Endothelial cell of umbilical vein (primary cell): ENCODE measurements at regions not wholly inside any gene's neighbourhood (a gene's known extent, or its start where the extent isn't known, plus 50 kb on each side); places are given as distances from the start of the nearest gene placed in this dataset.

Source experiments
- BruUV-seq: library from RNA; stranded (reverse); fragments of 400-500 nt; replicated peaks from 2 replicates; lab custom pipeline; 2021; lab: Mats Ljungman, UMichigan
- CTCF ChIA-PET: fragments of 300-600, 350-600 bp; sonication (Branson Sonifier 250); formaldehyde crosslinking; loops from one replicate; lab custom pipeline; 2021; ENCODE audit warnings: antibody characterized with exemption, inconsistent platforms; lab: Charles Lee
- POLR2A ChIA-PET: fragments of 300-600, 350-600 bp; sonication (Branson Sonifier 250); formaldehyde crosslinking; loops from one replicate; lab custom pipeline; 2021; ENCODE audit warnings: antibody characterized with exemption, inconsistent platforms; lab: Charles Lee
- DNase-seq: peaks from one replicate; pipeline ENCODE4 v3.0.0-alpha.2; 2011; ENCODE audit warnings: low read depth, low spot score
- FAIRE-seq: peaks from 2 replicates; lab custom pipeline; 2011; peaks lifted over from hg19 to GRCh38; lab: Jason Lieb, UNC
- H2AFZ ChIP-seq: 2 replicates; pipeline ENCODE4 v1.6.0; 2012; ENCODE audit warnings: low read depth, low read length, control low read depth, inconsistent platforms
- H3K27ac ChIP-seq: 2 replicates; pipeline ENCODE4 v1.5.1; 2011; ENCODE audit warnings: low read depth, mild to moderate bottlenecking, control low read depth, low read length, moderate library complexity; ENCODE audit not compliant: insufficient read depth
- H3K27me3 ChIP-seq, 2 experiments: 2 replicates each; pipeline versions ENCODE4 v1.6.0 to v1.6.1; 2011; ENCODE audit warnings: low read length in 2 of 2, mixed read lengths in 1 of 2; ENCODE audit not compliant: control insufficient read depth in 2 of 2, insufficient read depth in 2 of 2
- H3K36me3 ChIP-seq, 2 experiments: 2 replicates in 1 of 2; 3 replicates in 1 of 2; pipeline ENCODE4 v1.5.1; 2011; ENCODE audit warnings: low read length in 2 of 2, mild to moderate bottlenecking in 1 of 2, moderate library complexity in 1 of 2; ENCODE audit not compliant: control insufficient read depth in 2 of 2, insufficient read depth in 2 of 2; ENCODE audit errors: extremely low read depth in 1 of 2
- H3K4me1 ChIP-seq: 3 replicates; pipeline ENCODE4 v1.5.1; 2011; ENCODE audit warnings: mild to moderate bottlenecking, low read length; ENCODE audit not compliant: control insufficient read depth, insufficient read depth; ENCODE audit errors: extremely low read depth
- H3K4me2 ChIP-seq: 2 replicates; pipeline ENCODE4 v1.6.1; 2011; ENCODE audit warnings: low read length, control low read depth, mixed read lengths; ENCODE audit not compliant: insufficient read depth
- H3K4me3 ChIP-seq, 3 experiments: fragments of 200-600 bp in 1 of 3; sonication (generic), shearing (Covaris generic) in 1 of 3; replicated peaks in 1 of 3; 2 replicates each; pipeline ENCODE4 v1.5.1; 2011 to 2016; ENCODE audit warnings: control low read depth in 3 of 3, low read length in 3 of 3, mild to moderate bottlenecking in 2 of 3, inconsistent platforms in 1 of 3, low read depth in 1 of 3, moderate library complexity in 1 of 3; ENCODE audit not compliant: insufficient read depth in 1 of 3
- H3K79me2 ChIP-seq: 2 replicates; pipeline ENCODE4 v1.6.0; 2012; ENCODE audit warnings: low read length, inconsistent platforms; ENCODE audit not compliant: control insufficient read depth, insufficient read depth
- H3K9ac ChIP-seq: replicated peaks from 2 replicates; pipeline ENCODE3; 2011; ENCODE audit warnings: low read length, control low read depth; ENCODE audit not compliant: insufficient read depth; ENCODE audit errors: extremely low read depth
- H3K9me1 ChIP-seq: replicated peaks from 3 replicates; pipeline ENCODE4 v1.6.0; 2011; ENCODE audit warnings: mild to moderate bottlenecking, low read length; ENCODE audit not compliant: control insufficient read depth, insufficient read depth; ENCODE audit errors: extremely low read depth
- H3K9me3 ChIP-seq: replicated peaks from 2 replicates; pipeline ENCODE4 v1.5.1; 2012; ENCODE audit warnings: low read length, inconsistent platforms; ENCODE audit not compliant: control insufficient read depth, insufficient read depth
- H4K20me1 ChIP-seq: replicated peaks from 2 replicates; pipeline ENCODE3; 2011; ENCODE audit warnings: mild to moderate bottlenecking, low read length; ENCODE audit not compliant: control insufficient read depth, insufficient read depth; ENCODE audit errors: extremely low read depth
- EZH2 ChIP-seq: IDR thresholded peaks from 2 replicates; pipeline ENCODE4 v1.6.1; 2012; ENCODE audit warnings: borderline replicate concordance, low read depth, mild to moderate bottlenecking, moderate library complexity, low read length, inconsistent platforms; ENCODE audit not compliant: severe bottlenecking
- FOS ChIP-seq: IDR thresholded peaks from 2 replicates; pipeline ENCODE4 v1.6.1; 2011; ENCODE audit warnings: mild to moderate bottlenecking, low read length, moderate library complexity, borderline replicate concordance; ENCODE audit not compliant: insufficient read depth
- GATA2 ChIP-seq: IDR thresholded peaks from 2 replicates; pipeline ENCODE4 v1.7.0; 2011; ENCODE audit warnings: low read depth, mild to moderate bottlenecking, moderate library complexity, mixed read lengths, low read length; ENCODE audit not compliant: insufficient read length, insufficient read depth
- JUN ChIP-seq: IDR thresholded peaks from 2 replicates; pipeline ENCODE4 v1.6.1; 2011; ENCODE audit warnings: borderline replicate concordance, low read depth; ENCODE audit not compliant: insufficient read length, insufficient read depth
- MYC ChIP-seq: IDR thresholded peaks from one replicate; pipeline ENCODE4 v1.6.1; 2011; ENCODE audit warnings: mild to moderate bottlenecking, low read depth, low read length
- POLR2A ChIP-seq: IDR thresholded peaks from 2 replicates; pipeline ENCODE4 v1.6.1; 2012; ENCODE audit warnings: low read depth, mild to moderate bottlenecking, control low read depth, low read length
- POLR2AphosphoS5 ChIP-seq: IDR thresholded peaks from 2 replicates; pipeline ENCODE4 v1.6.1; 2012; ENCODE audit warnings: low read depth, mild to moderate bottlenecking, control low read depth, low read length, moderate library complexity; ENCODE audit not compliant: insufficient read depth
- dilution Hi-C: fragments of 300-500 bp; cut with MboI; formaldehyde crosslinking; loops from one replicate; pipeline ENCODE4 v1.15.0; 2019; ENCODE audit warnings: low sequenced_read_pairs; ENCODE audit not compliant: extremely low pct_ligation_motif_present
- intact Hi-C: fragments of 100-400 bp; cut with micrococcal nuclease; formaldehyde crosslinking; loops from one replicate; pipeline ENCODE4 v1.10.0; 2022
- TF ChIP-seq, protein P1 (sequence below), 2 donors: IDR thresholded peaks; 1 replicate in 1 of 2; 2 replicates in 1 of 2; pipeline ENCODE4 v1.5.1; 2011; ENCODE audit warnings: low read length in 2 of 2, mild to moderate bottlenecking in 2 of 2, moderate library complexity in 2 of 2, control low read depth in 1 of 2, inconsistent platforms in 1 of 2, low read depth in 1 of 2; ENCODE audit not compliant: insufficient read depth in 1 of 2; ENCODE audit errors: extremely low read depth in 1 of 2
- TF ChIP-seq, protein P2 (sequence below): IDR thresholded peaks from 2 replicates; pipeline ENCODE4 v1.6.1; 2011; ENCODE audit not compliant: insufficient read depth, insufficient read length

- intact Hi-C loops, result no loop called here
- H3K9ac ChIP-seq, result no peak overlapping the region
Observed at GRCh38 chr20:17825252-17825959, 125.6 kb downstream of the BANF2 start.

More at GRCh38 chr20:17825252-17825959, 125.6 kb downstream of the BANF2 start:
- H3K27me3 ChIP-seq, result no peaks in the 10 kb centered on the region
- H3K36me3 ChIP-seq, result no peaks in the 10 kb centered on the region
- H3K4me3 ChIP-seq, result no peak overlapping the region
- H4K20me1 ChIP-seq, result no peaks in the 10 kb centered on the region
- no peaks in the 10 kb centered on the region for H3K9me3 ChIP-seq
- no TSS peak for BruUV-seq
- TF ChIP-seq, protein P1, sequence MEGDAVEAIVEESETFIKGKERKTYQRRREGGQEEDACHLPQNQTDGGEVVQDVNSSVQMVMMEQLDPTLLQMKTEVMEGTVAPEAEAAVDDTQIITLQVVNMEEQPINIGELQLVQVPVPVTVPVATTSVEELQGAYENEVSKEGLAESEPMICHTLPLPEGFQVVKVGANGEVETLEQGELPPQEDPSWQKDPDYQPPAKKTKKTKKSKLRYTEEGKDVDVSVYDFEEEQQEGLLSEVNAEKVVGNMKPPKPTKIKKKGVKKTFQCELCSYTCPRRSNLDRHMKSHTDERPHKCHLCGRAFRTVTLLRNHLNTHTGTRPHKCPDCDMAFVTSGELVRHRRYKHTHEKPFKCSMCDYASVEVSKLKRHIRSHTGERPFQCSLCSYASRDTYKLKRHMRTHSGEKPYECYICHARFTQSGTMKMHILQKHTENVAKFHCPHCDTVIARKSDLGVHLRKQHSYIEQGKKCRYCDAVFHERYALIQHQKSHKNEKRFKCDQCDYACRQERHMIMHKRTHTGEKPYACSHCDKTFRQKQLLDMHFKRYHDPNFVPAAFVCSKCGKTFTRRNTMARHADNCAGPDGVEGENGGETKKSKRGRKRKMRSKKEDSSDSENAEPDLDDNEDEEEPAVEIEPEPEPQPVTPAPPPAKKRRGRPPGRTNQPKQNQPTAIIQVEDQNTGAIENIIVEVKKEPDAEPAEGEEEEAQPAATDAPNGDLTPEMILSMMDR (IDR thresholded peaks at IDR 0.05; ENCODE audit: extremely low read depth in 1 of 2, insufficient read depth in 1 of 2, low read depth in 1 of 2, low read length in 2 of 2), result no peak
- TF ChIP-seq FOS, result no peak
- TF ChIP-seq EZH2, result no peak
- TF ChIP-seq, protein P2, sequence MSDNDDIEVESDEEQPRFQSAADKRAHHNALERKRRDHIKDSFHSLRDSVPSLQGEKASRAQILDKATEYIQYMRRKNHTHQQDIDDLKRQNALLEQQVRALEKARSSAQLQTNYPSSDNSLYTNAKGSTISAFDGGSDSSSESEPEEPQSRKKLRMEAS, result no peak
- TF ChIP-seq JUN, result no peak
- TF ChIP-seq POLR2A, result no peak
- no peak for TF ChIP-seq POLR2AphosphoS5
- no peak for TF ChIP-seq GATA2
- no peak for TF ChIP-seq MYC
- peaks cover 8% of the 10 kb centered on the region for H3K4me1 ChIP-seq
- ChIA-PET POLR2A (no interaction called here), CTCF (interaction anchor here (0.9 kb wide), 1 partner anchor 25 kb away, joined by 3 read pairs; no protein-coding TSS in a partner anchor)
- no peaks in the 10 kb centered on the region for H3K9me1 ChIP-seq
- H2AFZ ChIP-seq, result peak overlapping the region; percentile 48
- H3K79me2 ChIP-seq, result no peaks in the 10 kb centered on the region
- no peak overlapping the region for H3K27ac ChIP-seq
- dilution Hi-C loops, result no loop called here
- DNase-seq (no peak), FAIRE-seq (no peak)
- H3K4me2 ChIP-seq, result no peak overlapping the region
